GM12872 (cell line): ENCODE measurements at regions not wholly inside any gene's neighbourhood (a gene's known extent, or its start where the extent isn't known, plus 50 kb on each side); places are given as distances from the start of the nearest gene placed in this dataset.

Experiments used
- CTCF ChIP-seq: IDR thresholded peaks from 3 replicates; pipeline ENCODE4 v1.5.1; 2011; ENCODE audit warnings: low read depth, mild to moderate bottlenecking, low read length, moderate library complexity; ENCODE audit not compliant: insufficient read depth

GRCh38 chr2:220000586-220000985, 373.2 kb downstream of the SLC4A3 start:
- TF ChIP-seq CTCF = no peak

GRCh38 chr2:220001751-220002150, 374.3 kb downstream of the SLC4A3 start:
- TF ChIP-seq CTCF = no peak

GRCh38 chr2:220002251-220002650, 374.8 kb downstream of the SLC4A3 start:
- TF ChIP-seq CTCF = no peak

- TF ChIP-seq CTCF = no peak
Measured at GRCh38 chr2:220002699-220003098, 375.3 kb downstream of the SLC4A3 start.

GRCh38 chr2:220005362-220005761, 377.9 kb downstream of the SLC4A3 start:
- no peak for TF ChIP-seq CTCF

GRCh38 chr2:220006152-220006621, 378.8 kb downstream of the SLC4A3 start:
- TF ChIP-seq CTCF = no peak

GRCh38 chr2:220011859-220012258, 384.4 kb downstream of the SLC4A3 start:
- no peak for TF ChIP-seq CTCF

- no peak for TF ChIP-seq CTCF
Measured at GRCh38 chr2:220014961-220015360, 387.5 kb downstream of the SLC4A3 start.
